GM12864 (cell line): ENCODE measurements at regions not wholly inside any gene's neighbourhood (a gene's known extent, or its start where the extent isn't known, plus 50 kb on each side); places are given as distances from the start of the nearest gene placed in this dataset.

ENCODE experiments used
- DNase-seq: peaks from one replicate; pipeline ENCODE4 v3.0.0-alpha.2; 2011; ENCODE audit warnings: low read depth
- H3K4me3 ChIP-seq: 2 replicates; pipeline ENCODE4 v1.5.1; 2011; ENCODE audit warnings: mild to moderate bottlenecking, low read depth, low read length, control low read depth
- CTCF ChIP-seq: IDR thresholded peaks from 2 replicates; pipeline ENCODE4 v1.5.1; 2011; ENCODE audit warnings: low read depth, mild to moderate bottlenecking, moderate library complexity, low read length, control low read depth, inconsistent platforms; ENCODE audit errors: missing control alignments

GRCh38 chr14:79951572-79951971, 259.7 kb downstream of the DIO2 start:
- no peak overlapping the region for H3K4me3 ChIP-seq
- DNase-seq, result no peak
- TF ChIP-seq CTCF, result no peak

- DNase-seq, result no peak
- TF ChIP-seq CTCF, result no peak
- H3K4me3 ChIP-seq, result no peak overlapping the region
These were observed 261.4 kb downstream of the DIO2 start for GRCh38 chr14:79949906-79950305.

GRCh38 chr14:79947440-79948054, 263.8 kb downstream of the DIO2 start:
- DNase-seq, result no peak
- TF ChIP-seq CTCF, result no peak

GRCh38 chr14:79939235-79939634, 272.1 kb downstream of the DIO2 start:
- no peak overlapping the region for H3K4me3 ChIP-seq
- DNase-seq, result no peak
- no peak for TF ChIP-seq CTCF

More at GRCh38 chr14:79947440-79948054, 263.8 kb downstream of the DIO2 start:
- H3K4me3 ChIP-seq, result no peak overlapping the region

- H3K4me3 ChIP-seq, result no peak overlapping the region
- no peak for DNase-seq
- TF ChIP-seq CTCF, result no peak
These were observed 273.1 kb downstream of the DIO2 start for GRCh38 chr14:79938185-79938584.

GRCh38 chr14:79937433-79937832, 273.9 kb downstream of the DIO2 start:
- TF ChIP-seq CTCF, result no peak
- H3K4me3 ChIP-seq, result no peak overlapping the region
- DNase-seq, result no peak

- H3K4me3 ChIP-seq, result no peak overlapping the region
- DNase-seq, result no peak
- TF ChIP-seq CTCF, result no peak
These were observed 286.8 kb downstream of the DIO2 start for GRCh38 chr14:79924551-79924950.
